HCT116 (cell line): ENCODE measurements at regions not wholly inside any gene's neighbourhood (a gene's known extent, or its start where the extent isn't known, plus 50 kb on each side); places are given as distances from the start of the nearest gene placed in this dataset.

Source experiments
- CEBPB ChIP-seq: IDR thresholded peaks from 2 replicates; pipeline ENCODE4 v1.6.1; 2012; ENCODE audit warnings: low read depth
- CTCF ChIP-seq, 3 experiments: fragments of 200-600 bp in 1 of 3; sonication (generic) in 1 of 3; IDR thresholded peaks in 2 of 3; conservative IDR thresholded peaks in 1 of 3; 2 replicates each; pipeline ENCODE4 v1.5.1; 2012 to 2017; ENCODE audit warnings: low read depth in 2 of 3, low read length in 2 of 3, antibody characterized with exemption in 1 of 3, borderline replicate concordance in 1 of 3, control low read depth in 1 of 3, mild to moderate bottlenecking in 1 of 3, mixed read lengths in 1 of 3, mixed run types in 1 of 3, moderate library complexity in 1 of 3; ENCODE audit not compliant: insufficient read depth in 1 of 3
- EGR1 ChIP-seq: IDR thresholded peaks from 2 replicates; pipeline ENCODE4 v1.6.1; 2012; ENCODE audit warnings: low read depth
- RAD21 ChIP-seq: IDR thresholded peaks from 2 replicates; pipeline ENCODE4 v1.6.1; 2012; ENCODE audit warnings: low read depth, mild to moderate bottlenecking
- SRF ChIP-seq: IDR thresholded peaks from 2 replicates; pipeline ENCODE4 v1.6.1; 2012; ENCODE audit warnings: low read depth

GRCh38 chr3:30206051-30206450 lies 400.4 kb upstream of the TGFBR2 start:
- TF ChIP-seq CTCF (IDR thresholded peaks at IDR 0.05 in 2 of 3, conservative IDR thresholded peaks at IDR 0.05 in 1 of 3; ENCODE audit: borderline replicate concordance in 1 of 3, insufficient read depth in 1 of 3, low read depth in 2 of 3, low read length in 2 of 3) (no peak), EGR1 (no peak), CEBPB (no peak), SRF (no peak), RAD21 (no peak)
